Thyroid gland (tissue), 4 donors: ENCODE measurements at regions not wholly inside any gene's neighbourhood (a gene's known extent, or its start where the extent isn't known, plus 50 kb on each side); places are given as distances from the start of the nearest gene placed in this dataset.

Experiments
- CTCF ChIP-seq, 6 experiments: fragments of 200-600 bp in 3 of 6; fragments of 450-650 bp in 3 of 6; sonication (generic) in 3 of 6; IDR thresholded peaks; one replicate each; pipeline ENCODE4 v1.5.1; 2016 to 2019; ENCODE audit warnings: antibody characterized with exemption in 6 of 6, mild to moderate bottlenecking in 2 of 6, inconsistent platforms in 1 of 6, moderate library complexity in 1 of 6
- POLR2A ChIP-seq, 2 donors: fragments of 450-650 bp; IDR thresholded peaks; one replicate each; pipeline ENCODE4 v1.6.1; 2017; ENCODE audit warnings: antibody characterized with exemption in 2 of 2, mild to moderate bottlenecking in 2 of 2, moderate library complexity in 1 of 2

- no peak for TF ChIP-seq POLR2A (IDR thresholded peaks at IDR 0.05)
- no peak for TF ChIP-seq CTCF (IDR thresholded peaks at IDR 0.05)
Observed at GRCh38 chr6:43876602-43877001, 106.6 kb downstream of the VEGFA start.
